BJ (cell line): ENCODE measurements at regions not wholly inside any gene's neighbourhood (a gene's known extent, or its start where the extent isn't known, plus 50 kb on each side); places are given as distances from the start of the nearest gene placed in this dataset.
A peak's percentile ranks its signal among the peaks of the same experiment; 100 is the strongest.

Experiments
- CTCF ChIA-PET: fragments of 350-600 bp; formaldehyde crosslinking; extraction: SDS; loops from one replicate; lab custom pipeline; 2021; ENCODE audit warnings: antibody characterized with exemption, inconsistent platforms; lab: Yijun Ruan, JAX
- POLR2A ChIA-PET: fragments of 300-600 bp; sonication (Branson Sonifier 250); formaldehyde crosslinking; extraction: SDS; loops from one replicate; lab custom pipeline; 2021; ENCODE audit warnings: antibody characterized with exemption; lab: Charles Lee
- DNase-seq: peaks from one replicate; pipeline ENCODE4 v3.0.0-alpha.2; 2011; ENCODE audit warnings: low read depth
- H3K27me3 ChIP-seq: 2 replicates; pipeline ENCODE4 v1.6.0; 2011; ENCODE audit warnings: low read length; ENCODE audit not compliant: control insufficient read depth, insufficient read depth
- H3K36me3 ChIP-seq: 2 replicates; pipeline ENCODE4 v1.5.1; 2011; ENCODE audit warnings: low read length; ENCODE audit not compliant: control insufficient read depth, insufficient read depth
- H3K4me3 ChIP-seq: 2 replicates; pipeline ENCODE4 v1.5.1; 2011; ENCODE audit warnings: low read depth, mild to moderate bottlenecking, control low read depth, low read length
- CTCF ChIP-seq: IDR thresholded peaks from 2 replicates; pipeline ENCODE4 v1.5.1; 2011; ENCODE audit warnings: low read depth, mild to moderate bottlenecking, control low read depth, inconsistent platforms, low read length, moderate library complexity; ENCODE audit not compliant: insufficient read depth

GRCh38 chr7:82701949-82702348 is 258.4 kb upstream of the CACNA2D1 start:
- POLR2A ChIA-PET = no interaction called here
- no peaks in the 10 kb centered on the region for H3K27me3 ChIP-seq
- H3K4me3 ChIP-seq = no peak overlapping the region
- CTCF ChIA-PET = interaction anchor here (1.0 kb wide), 1 partner anchor 22 kb away, joined by 3 read pairs; no protein-coding TSS in a partner anchor
- H3K36me3 ChIP-seq = no peaks in the 10 kb centered on the region
- peak; percentile 40 for DNase-seq
- TF ChIP-seq CTCF = no peak

GRCh38 chr7:82700741-82701140 is 257.2 kb upstream of the CACNA2D1 start:
- POLR2A ChIA-PET = no interaction called here
- H3K36me3 ChIP-seq = no peaks in the 10 kb centered on the region
- no peak for DNase-seq
- no peak overlapping the region for H3K4me3 ChIP-seq
- H3K27me3 ChIP-seq = no peaks in the 10 kb centered on the region
- TF ChIP-seq CTCF = no peak
- CTCF ChIA-PET = no interaction called here

- no peak for DNase-seq
- H3K27me3 ChIP-seq = no peaks in the 10 kb centered on the region
- no peak overlapping the region for H3K4me3 ChIP-seq
- no peak for TF ChIP-seq CTCF
- POLR2A ChIA-PET = no interaction called here
- CTCF ChIA-PET = interaction anchor here (0.7 kb wide), 1 partner anchor 9 kb away, joined by 3 read pairs; no protein-coding TSS in a partner anchor
- no peaks in the 10 kb centered on the region for H3K36me3 ChIP-seq
Observed at GRCh38 chr7:82699773-82700186, 256.2 kb upstream of the CACNA2D1 start.

- peak; percentile 52 for DNase-seq
- ChIA-PET CTCF (no interaction called here), POLR2A (no interaction called here)
- no peaks in the 10 kb centered on the region for H3K27me3 ChIP-seq
- no peak for TF ChIP-seq CTCF
- H3K36me3 ChIP-seq = no peaks in the 10 kb centered on the region
- no peak overlapping the region for H3K4me3 ChIP-seq
Observed at GRCh38 chr7:82697897-82698296, 254.3 kb upstream of the CACNA2D1 start.

GRCh38 chr7:82696631-82697030 is 253.1 kb upstream of the CACNA2D1 start:
- no peak for DNase-seq
- Histone ChIP-seq H3K4me3 (no peak overlapping the region), H3K27me3 (no peaks in the 10 kb centered on the region), H3K36me3 (no peaks in the 10 kb centered on the region)
- CTCF ChIA-PET = no interaction called here
- POLR2A ChIA-PET = no interaction called here
- no peak for TF ChIP-seq CTCF
